GM21515 (cell line): ENCODE measurements at regions not wholly inside any gene's neighbourhood (a gene's known extent, or its start where the extent isn't known, plus 50 kb on each side); places are given as distances from the start of the nearest gene placed in this dataset.

Experiments
- ATAC-seq: cut with Tn5 transposase; IDR thresholded peaks from one replicate; pipeline ENCODE4 v1.9.1; 2021; ENCODE audit not compliant: unreplicated experiment

DNA sequence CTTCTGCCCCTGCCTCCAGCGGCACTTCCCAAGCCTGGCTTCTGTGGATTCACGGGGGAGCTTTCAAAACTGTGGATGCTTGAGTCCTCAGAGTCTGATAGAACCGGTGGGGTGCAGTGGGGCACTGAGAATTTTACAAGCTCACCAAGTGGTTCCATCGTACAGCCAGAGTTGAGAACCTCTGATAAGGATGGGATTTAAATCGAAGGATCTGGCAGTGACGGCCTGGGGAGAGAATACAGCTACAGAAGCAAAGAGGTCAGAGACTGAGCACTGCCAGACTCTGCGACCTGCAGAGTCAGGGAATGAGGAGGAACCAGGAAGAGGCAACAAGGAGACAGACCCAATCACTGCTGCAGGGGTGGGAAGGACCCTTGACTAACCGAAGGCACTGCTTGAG, 124.6 kb upstream of the BOD1 start:
- no peak for ATAC-seq

DNA sequence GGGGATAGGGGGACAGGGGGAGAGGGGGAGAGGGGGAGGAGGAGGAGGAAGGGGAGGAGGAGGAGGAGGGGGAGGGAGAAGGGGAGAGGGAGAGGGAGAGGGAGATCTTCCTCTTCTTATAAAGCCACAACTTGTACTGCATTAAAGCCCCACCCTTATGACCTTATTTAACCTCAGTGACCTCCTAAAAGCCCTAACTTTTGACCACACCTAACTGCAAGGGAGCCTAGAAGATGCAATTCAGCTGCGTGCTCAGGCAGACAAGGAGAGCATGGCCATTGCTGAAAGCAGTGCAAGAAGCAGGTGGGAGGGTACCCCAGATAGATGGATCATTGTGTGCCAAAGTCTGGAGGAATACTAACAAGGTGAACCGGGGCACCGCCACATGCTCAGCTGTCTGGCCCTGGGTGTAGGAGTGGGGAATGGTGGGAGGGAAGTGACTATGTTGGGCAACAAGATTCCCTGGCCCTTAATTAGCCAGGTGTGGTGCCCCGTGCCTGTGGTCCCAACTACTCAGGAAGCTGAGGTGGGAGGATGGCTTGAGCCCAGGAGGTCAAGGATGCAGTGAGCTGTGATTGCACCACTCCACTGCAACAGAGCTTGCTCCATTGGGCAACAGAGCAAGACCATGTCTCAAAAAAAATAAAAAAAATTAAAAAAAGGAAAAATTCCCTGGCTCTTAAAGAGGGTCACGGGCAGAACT, 125.4 kb upstream of the BOD1 start:
- no peak for ATAC-seq

DNA sequence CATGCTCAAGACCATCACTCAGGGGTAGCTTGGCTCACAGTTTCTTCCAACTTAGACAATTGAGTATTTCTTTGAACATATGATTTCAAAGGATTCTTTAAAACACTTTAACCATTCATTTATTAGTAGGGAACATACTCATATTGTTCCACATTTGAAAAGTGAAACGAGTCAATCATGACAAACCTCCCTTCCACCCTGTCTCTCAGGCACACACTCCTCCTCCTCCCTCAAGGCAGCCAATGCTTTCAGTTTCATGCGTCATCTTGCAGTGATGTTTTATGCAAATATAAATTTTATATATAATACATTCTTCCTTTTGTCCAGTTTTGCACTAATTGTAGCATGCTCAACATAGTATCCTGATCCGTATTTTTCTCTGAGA, 126.0 kb upstream of the BOD1 start:
- ATAC-seq: peak; percentile 68

DNA sequence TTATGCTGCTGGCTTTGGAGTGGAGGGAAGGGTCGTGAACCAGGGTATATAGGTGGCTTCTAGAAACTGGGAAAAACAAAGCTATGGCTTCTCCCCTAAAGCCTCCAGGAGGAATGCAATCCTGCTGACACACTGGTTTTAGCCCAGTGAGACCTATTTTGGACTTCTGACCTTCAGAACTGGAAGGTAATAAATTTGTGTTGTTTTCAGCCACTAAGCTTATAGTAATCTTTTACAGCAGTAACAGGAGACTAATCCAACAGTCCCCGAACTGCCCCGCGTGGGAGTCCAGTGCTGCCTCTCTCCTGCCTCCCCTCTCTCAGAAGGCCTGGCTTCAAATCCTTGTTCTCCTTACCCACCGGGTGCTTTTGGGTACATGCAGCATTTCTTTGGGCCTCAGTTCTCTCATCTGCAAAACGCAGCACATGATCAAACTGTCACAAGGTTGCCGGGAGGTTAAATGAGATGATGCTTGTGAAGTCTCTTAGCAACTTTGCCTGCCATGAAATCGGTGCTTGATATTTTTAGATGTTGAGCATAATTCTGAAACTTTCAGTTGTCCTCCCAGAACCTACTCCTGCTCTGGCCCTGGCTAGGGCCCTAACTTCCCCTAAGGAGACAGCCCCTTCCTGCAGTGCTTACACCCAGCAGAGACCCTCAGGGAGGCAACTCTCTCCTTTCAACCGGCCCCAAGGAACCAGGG, 127.3 kb upstream of the BOD1 start:
- ATAC-seq: peak; percentile 36

DNA sequence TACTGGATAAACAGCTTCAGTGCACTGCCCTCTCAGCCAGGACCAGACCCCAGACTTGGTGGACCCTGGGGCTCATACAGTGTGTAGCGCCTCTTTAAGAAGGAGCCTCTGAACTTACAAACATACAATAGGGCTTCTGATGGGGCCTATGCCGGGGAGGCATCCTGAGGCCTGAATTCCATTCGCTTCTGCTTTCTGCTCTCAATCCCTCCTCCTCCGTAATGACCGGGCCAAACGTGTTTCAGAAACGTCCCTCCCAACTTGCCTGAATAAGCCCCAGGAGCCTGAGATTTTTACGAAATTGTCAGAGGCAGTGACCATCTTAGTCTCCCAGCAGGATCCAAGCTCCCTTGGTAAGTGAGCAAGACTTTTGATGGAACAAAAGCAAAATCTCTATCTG, 128.1 kb upstream of the BOD1 start:
- no peak for ATAC-seq

GRCh38 chr5:173745123-173745522, 128.7 kb upstream of the BOD1 start:
- no peak for ATAC-seq

DNA sequence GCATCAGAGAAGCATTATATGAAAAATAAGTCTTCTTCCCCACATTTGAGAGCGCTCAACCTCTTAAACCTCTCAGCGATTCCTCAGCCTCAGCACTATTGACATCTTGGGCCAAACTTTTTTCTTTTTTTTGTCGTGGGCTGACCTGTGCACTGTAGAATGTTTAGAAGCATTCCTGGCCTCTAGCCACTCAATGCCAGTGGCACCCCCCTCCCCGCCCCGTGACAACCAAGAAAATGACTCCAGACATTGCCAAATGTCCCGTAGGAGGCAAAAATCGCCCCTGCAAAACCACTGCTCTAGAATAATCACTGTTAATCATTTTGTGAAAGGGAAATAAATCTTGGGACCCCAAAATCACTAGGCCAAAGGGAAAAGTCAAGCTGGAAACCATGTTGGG, 129.1 kb upstream of the BOD1 start:
- ATAC-seq: no peak

- no peak for ATAC-seq
These were observed 129.7 kb upstream of the BOD1 start for GRCh38 chr5:173746047-173746646.

DNA sequence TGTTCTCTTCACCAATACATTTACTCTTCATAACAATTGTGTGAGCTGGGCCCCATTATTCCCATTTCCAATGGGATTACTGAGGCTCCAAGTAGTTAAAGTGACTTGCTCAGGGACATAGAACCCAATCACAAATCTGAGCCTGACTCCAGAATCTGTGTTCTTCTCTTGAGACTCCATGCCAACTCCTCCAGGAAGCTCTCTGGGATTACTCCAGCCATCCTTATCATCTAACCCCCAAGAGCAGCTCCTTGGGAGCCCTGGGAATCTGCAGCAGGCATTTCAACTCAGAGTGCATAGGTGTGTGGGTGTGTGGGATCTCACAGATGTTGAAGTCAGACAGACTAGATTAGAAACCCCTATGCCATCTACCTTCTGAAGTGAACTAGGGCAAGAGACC, 131.4 kb upstream of the BOD1 start:
- no peak for ATAC-seq

GRCh38 chr5:173750538-173751265, 134.3 kb upstream of the BOD1 start:
- peak; percentile 51 for ATAC-seq

DNA sequence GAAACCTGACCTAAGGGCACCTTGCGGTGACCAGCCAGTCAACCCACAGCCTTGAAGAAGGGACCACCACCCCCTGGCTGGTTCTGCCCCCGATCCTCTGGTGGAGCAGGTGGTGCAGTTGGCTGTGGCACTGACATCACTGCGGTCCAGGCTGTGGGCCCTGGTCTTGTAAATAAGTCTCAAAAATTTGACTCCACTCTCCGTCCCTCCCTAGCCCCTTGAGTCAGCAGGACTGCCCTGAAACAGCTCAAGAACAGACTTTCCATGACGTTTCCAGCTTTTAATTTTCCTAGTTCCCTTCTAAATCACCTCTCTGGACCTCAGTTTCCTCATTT, 134.8 kb upstream of the BOD1 start:
- no peak for ATAC-seq

DNA sequence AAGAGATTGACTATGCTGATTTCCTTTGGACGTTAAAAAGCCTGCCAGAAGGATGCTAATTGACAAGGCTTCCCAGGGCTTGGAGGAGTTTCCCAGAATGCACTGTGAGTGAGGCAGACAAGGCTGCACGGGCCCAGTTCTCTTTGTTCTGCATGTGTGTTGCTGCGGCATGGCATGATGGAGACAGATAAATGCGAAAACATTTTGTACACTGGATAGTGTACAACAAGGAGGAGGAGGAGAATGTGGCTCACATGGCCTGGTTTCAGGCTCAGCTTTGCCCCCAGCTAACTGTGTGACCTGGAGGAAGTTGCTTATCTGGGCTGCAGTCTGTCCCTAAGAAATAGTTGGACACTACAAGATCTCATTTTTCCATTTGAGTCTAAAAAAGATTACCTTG, 135.5 kb upstream of the CPEB4 start:
- ATAC-seq: no peak

GRCh38 chr5:173753307-173754168, 134.6 kb upstream of the CPEB4 start:
- ATAC-seq: no peak

GRCh38 chr5:173755319-173755718, 132.8 kb upstream of the CPEB4 start:
- no peak for ATAC-seq

- no peak for ATAC-seq
These were observed 130.5 kb upstream of the CPEB4 start for GRCh38 chr5:173757403-173758209.

GRCh38 chr5:173758676-173759075, 129.5 kb upstream of the CPEB4 start:
- no peak for ATAC-seq

- no peak for ATAC-seq
These were observed 128.5 kb upstream of the CPEB4 start for GRCh38 chr5:173759691-173760090.

GRCh38 chr5:173760461-173761177, 127.5 kb upstream of the CPEB4 start:
- no peak for ATAC-seq

- ATAC-seq: no peak
These were observed 127.0 kb upstream of the CPEB4 start for GRCh38 chr5:173761178-173761513.

GRCh38 chr5:173762045-173762444, 126.1 kb upstream of the CPEB4 start:
- no peak for ATAC-seq
